Aorta (tissue), 5 donors: ENCODE measurements at regions not wholly inside any gene's neighbourhood (a gene's known extent, or its start where the extent isn't known, plus 50 kb on each side); places are given as distances from the start of the nearest gene placed in this dataset.

ENCODE experiments used
- ATAC-seq: fragments of 200-7000 bp; cut with Tn5 transposase; one replicate; pipeline ENCODE4 v1.9.1; 2022; ENCODE audit warnings: moderate library complexity; ENCODE audit not compliant: low FRiP score
- DNase-seq, 2 donors: peaks; one replicate each; pipeline ENCODE4 v3.0.0-alpha.2; 2020
- H3K27ac ChIP-seq, 2 donors: one replicate each; pipeline ENCODE4 v1.5.1; 2013; ENCODE audit warnings: low read length in 2 of 2, mild to moderate bottlenecking in 2 of 2, moderate library complexity in 2 of 2, control low read depth in 1 of 2, inconsistent platforms in 1 of 2, low read depth in 1 of 2
- H3K27me3 ChIP-seq, 2 donors: one replicate each; pipeline ENCODE4 v1.6.1; 2013; ENCODE audit warnings: control low read depth in 1 of 2, low read length in 1 of 2, mild to moderate bottlenecking in 1 of 2, moderate library complexity in 1 of 2; ENCODE audit not compliant: insufficient read depth in 2 of 2, control insufficient read depth in 1 of 2
- H3K36me3 ChIP-seq, 2 donors: one replicate each; pipeline ENCODE4 v1.6.1; 2013; ENCODE audit warnings: control low read depth in 1 of 2, low read length in 1 of 2, mild to moderate bottlenecking in 1 of 2; ENCODE audit not compliant: insufficient read depth in 2 of 2, control insufficient read depth in 1 of 2
- H3K4me1 ChIP-seq, 2 donors: one replicate each; pipeline ENCODE4 v1.6.1; 2013; ENCODE audit warnings: low read length in 2 of 2, control low read depth in 1 of 2, mild to moderate bottlenecking in 1 of 2, moderate library complexity in 1 of 2; ENCODE audit not compliant: insufficient read depth in 2 of 2, control insufficient read depth in 1 of 2
- H3K4me3 ChIP-seq, 2 donors: one replicate each; pipeline ENCODE4 v1.5.1; 2013; ENCODE audit warnings: low read length in 2 of 2, control low read depth in 1 of 2, mild to moderate bottlenecking in 1 of 2
- H3K9me3 ChIP-seq: one replicate; pipeline ENCODE4 v1.6.1; 2013; ENCODE audit warnings: mild to moderate bottlenecking, low read length; ENCODE audit not compliant: control insufficient read depth
- WGBS, 2 donors: extraction: QIAGEN DNeasy Blood & Tissue Kit; methylation state at CpG; one replicate each; pipeline ENCODE4 v1.1.7; 2013; 5-methylcytosine and 5-hydroxymethylcytosine counted together
- intact Hi-C, 2 donors: fragments of 100-400 bp; cut with DNase I; formaldehyde crosslinking; loops; one replicate each; pipeline versions ENCODE4 v1.14.2 to v1.15.0; 2022
- donor health status: healthy with polysubstance abuse.
- donor health status: Bipolar disorder and iron deficiency.
- donor health status: DM: no; HTN: no; CAD: no.
- donor health status: DM: no; HTN: no; CAD: no.
- donor health status: DM: yes; HTN: yes; CAD: no.

- Histone ChIP-seq H3K4me1 (no peaks in the 10 kb centered on the region), H3K9me3 (no peaks in the 10 kb centered on the region), H3K27me3 (no peaks in the 10 kb centered on the region), H3K4me3 (no peak overlapping the region), H3K36me3 (no peaks in the 10 kb centered on the region), H3K27ac (no peak overlapping the region)
- 81 to 86% methylated on average over 3 of the region's 3 CpGs for WGBS, 2 donors
- ATAC-seq (no peak), DNase-seq (no peak)
- intact Hi-C loops = no loop called here
Observed at GRCh38 chr4:189367832-189368231, 572.8 kb upstream of the FRG1 start.

DNA sequence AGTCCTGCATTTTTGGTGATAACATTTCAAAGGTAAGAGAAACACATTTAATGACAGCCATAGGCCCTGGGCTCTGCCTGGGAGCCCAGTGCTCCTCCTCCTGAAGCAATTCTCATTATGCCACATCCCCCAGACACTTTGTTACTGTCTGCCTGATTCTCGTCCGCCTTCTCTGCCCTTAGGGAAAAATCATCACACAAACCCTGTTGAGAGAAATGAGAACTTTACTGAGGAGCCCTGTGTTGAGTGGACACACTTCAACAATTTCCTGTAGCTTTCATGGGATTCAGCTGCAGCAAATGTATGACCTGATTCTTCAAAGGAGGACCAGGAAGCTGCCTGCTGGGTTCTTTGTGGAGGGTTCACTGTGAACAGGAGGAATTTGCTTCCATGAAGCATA, 566.5 kb upstream of the FRG1 start:
- Histone ChIP-seq H3K4me1 (no peaks in the 10 kb centered on the region), H3K9me3 (no peaks in the 10 kb centered on the region), H3K27ac (no peak overlapping the region), H3K36me3 (no peaks in the 10 kb centered on the region), H3K4me3 (no peak overlapping the region), H3K27me3 (no peaks in the 10 kb centered on the region)
- WGBS, 2 donors = 75 to 76% methylated on average over 2 of the region's 2 CpGs
- intact Hi-C loops = no loop called here
- no peak for ATAC-seq
- no peak for DNase-seq

DNA sequence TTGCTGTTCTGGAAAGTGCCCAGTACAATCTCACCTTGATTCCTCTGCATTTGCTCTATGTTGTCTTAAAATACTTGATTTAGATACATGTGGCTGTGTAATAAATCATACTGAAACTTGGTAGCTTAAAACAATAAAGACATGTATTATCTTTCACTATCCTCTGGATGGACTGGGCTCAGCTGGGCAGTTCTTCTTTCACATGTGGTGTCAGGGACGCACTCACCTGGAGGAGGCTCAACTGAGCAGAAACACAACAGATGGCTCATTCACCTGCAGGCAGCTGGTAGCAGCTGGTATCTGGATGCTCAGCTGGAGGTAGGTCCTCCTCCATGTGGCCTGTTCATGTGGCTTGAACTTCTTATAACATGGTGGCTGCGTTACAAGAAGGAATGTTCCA, 563.8 kb upstream of the FRG1 start:
- ATAC-seq (no peak), DNase-seq (no peak)
- Histone ChIP-seq H3K27ac (no peak overlapping the region), H3K9me3 (no peaks in the 10 kb centered on the region), H3K27me3 (no peaks in the 10 kb centered on the region), H3K4me3 (no peak overlapping the region), H3K36me3 (no peaks in the 10 kb centered on the region), H3K4me1 (no peaks in the 10 kb centered on the region)
- 82 to 86% methylated on average over 2 of the region's 2 CpGs for WGBS, 2 donors
- intact Hi-C loops = no loop called here

DNA sequence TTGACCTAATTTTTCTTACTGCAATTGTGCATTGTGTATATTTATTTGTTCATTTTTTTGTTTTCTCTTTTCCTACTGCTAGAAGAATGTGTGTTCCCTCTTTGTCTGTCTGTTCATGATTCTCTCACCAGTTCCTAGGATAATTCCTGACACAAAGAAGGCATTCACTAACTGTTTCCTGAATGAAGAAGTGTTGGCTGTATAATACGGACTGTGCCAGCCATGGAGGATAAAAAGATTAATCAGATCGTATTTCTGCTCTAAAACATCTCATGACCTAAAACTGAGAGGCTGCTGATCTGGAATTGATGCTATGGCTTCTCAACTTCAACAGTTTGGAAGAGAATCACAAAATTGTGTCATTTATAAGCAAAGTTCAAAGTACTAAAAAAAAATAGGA, 563.1 kb upstream of the FRG1 start:
- Histone ChIP-seq H3K27ac (no peak overlapping the region), H3K4me1 (no peaks in the 10 kb centered on the region), H3K27me3 (no peaks in the 10 kb centered on the region), H3K4me3 (no peak overlapping the region), H3K9me3 (no peaks in the 10 kb centered on the region), H3K36me3 (no peaks in the 10 kb centered on the region)
- intact Hi-C loops = no loop called here
- ATAC-seq (no peak), DNase-seq (no peak)
- WGBS, 2 donors = 59 to 75% methylated on average over 2 of the region's 2 CpGs

DNA sequence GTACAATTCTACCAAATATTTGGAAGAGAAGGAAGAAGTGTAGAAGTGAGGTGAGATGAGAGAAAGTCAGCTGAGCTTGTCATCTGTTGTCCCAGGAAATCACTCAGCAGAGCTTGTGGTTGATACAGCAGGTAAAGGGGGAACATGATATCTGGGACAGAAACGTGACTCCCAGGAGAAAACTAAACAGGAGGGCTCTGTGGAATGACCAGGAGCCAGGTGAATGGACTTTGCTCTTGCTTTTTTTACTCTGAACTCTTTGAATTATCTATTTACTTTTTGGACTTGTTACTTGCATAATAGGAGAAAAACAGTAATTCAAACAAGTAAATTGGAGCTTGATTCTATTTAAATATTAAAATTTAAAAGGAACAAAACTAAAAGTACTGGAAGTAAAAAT, 555.6 kb upstream of the FRG1 start:
- no peak for DNase-seq
- H3K9me3 ChIP-seq = peaks cover 3% of the 10 kb centered on the region
- no peak for ATAC-seq
- H3K27me3 ChIP-seq = no peaks in the 10 kb centered on the region
- WGBS, 2 donors = 17 to 37% methylated on average over 1 of the region's 1 CpG
- H3K4me1 ChIP-seq = no peaks in the 10 kb centered on the region
- H3K36me3 ChIP-seq = no peaks in the 10 kb centered on the region
- H3K27ac ChIP-seq = no peak overlapping the region
- intact Hi-C loops = no loop called here
- no peak overlapping the region for H3K4me3 ChIP-seq

DNA sequence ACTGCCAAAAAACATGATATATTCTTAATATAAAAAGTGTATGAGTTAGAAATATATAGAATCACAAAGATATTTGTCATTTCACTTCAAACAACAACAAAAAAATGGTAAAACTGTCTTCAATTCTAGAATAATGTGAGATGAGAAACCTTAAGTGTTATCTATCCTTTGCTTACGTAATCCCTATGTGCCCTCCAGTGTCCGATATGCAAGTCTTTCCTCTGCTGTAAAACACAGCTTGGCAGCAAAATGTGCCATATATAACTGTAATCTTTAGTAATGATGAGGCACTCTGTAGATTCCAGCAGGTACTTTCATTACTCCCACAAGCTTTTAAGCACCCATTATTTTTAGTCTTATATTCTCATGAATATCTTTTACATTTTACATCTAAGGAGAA, 555.1 kb upstream of the FRG1 start:
- Histone ChIP-seq H3K9me3 (peaks cover 3% of the 10 kb centered on the region), H3K27ac (no peak overlapping the region), H3K27me3 (no peaks in the 10 kb centered on the region), H3K4me3 (no peak overlapping the region), H3K36me3 (no peaks in the 10 kb centered on the region), H3K4me1 (no peaks in the 10 kb centered on the region)
- WGBS, 2 donors = 42 to 45% methylated on average over 2 of the region's 2 CpGs
- intact Hi-C loops = no loop called here
- DNase-seq (no peak), ATAC-seq (no peak)

- DNase-seq (no peak), ATAC-seq (no peak)
- no peaks in the 10 kb centered on the region for H3K36me3 ChIP-seq
- intact Hi-C loops = no loop called here
- H3K9me3 ChIP-seq = no peaks in the 10 kb centered on the region
- no peaks in the 10 kb centered on the region for H3K27me3 ChIP-seq
- H3K27ac ChIP-seq = no peak overlapping the region
- H3K4me1 ChIP-seq = no peaks in the 10 kb centered on the region
- no peak overlapping the region for H3K4me3 ChIP-seq
- 87 to 92% methylated on average over 7 of the region's 7 CpGs for WGBS, 2 donors
Observed at GRCh38 chr4:189396435-189396834, 544.2 kb upstream of the FRG1 start.

GRCh38 chr4:189404271-189404670, 536.4 kb upstream of the FRG1 start:
- H3K9me3 ChIP-seq = no peaks in the 10 kb centered on the region
- intact Hi-C loops = no loop called here
- H3K4me3 ChIP-seq = no peak overlapping the region
- DNase-seq = no peak
- H3K36me3 ChIP-seq = no peaks in the 10 kb centered on the region
- no peak for ATAC-seq
- H3K27me3 ChIP-seq = no peaks in the 10 kb centered on the region
- H3K4me1 ChIP-seq = no peaks in the 10 kb centered on the region
- WGBS, 2 donors = 73 to 90% methylated on average over 1 of the region's 1 CpG
- H3K27ac ChIP-seq = no peak overlapping the region

DNA sequence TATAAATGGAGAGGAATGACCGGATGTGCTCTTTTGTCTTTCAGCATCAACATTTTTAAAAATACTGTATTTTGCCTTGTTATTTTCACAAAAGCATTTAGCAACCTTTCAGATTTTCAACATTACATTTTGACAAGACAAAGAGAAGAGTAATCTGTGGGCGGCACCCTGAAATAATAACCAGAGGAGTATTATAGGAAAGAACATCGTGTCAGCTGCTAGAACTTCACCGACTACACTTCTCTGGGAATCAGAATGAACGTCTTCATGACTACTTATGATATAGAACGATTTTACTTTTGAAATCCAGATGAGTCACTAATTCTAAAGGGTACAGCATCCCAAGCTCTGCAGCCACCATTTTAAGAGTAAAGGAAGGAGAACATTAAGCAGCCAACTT, 531.5 kb upstream of the FRG1 start:
- H3K9me3 ChIP-seq = no peaks in the 10 kb centered on the region
- no peaks in the 10 kb centered on the region for H3K36me3 ChIP-seq
- no peaks in the 10 kb centered on the region for H3K27me3 ChIP-seq
- WGBS, 2 donors = 78 to 88% methylated on average over 6 of the region's 6 CpGs
- H3K4me3 ChIP-seq = no peak overlapping the region
- DNase-seq (no peak), ATAC-seq (no peak)
- intact Hi-C loops = no loop called here
- H3K27ac ChIP-seq = no peak overlapping the region
- H3K4me1 ChIP-seq = no peaks in the 10 kb centered on the region
